Renal cortical epithelial cell (primary cell): ENCODE measurements at regions not wholly inside any gene's neighbourhood (a gene's known extent, or its start where the extent isn't known, plus 50 kb on each side); places are given as distances from the start of the nearest gene placed in this dataset.
"Not testable (repeated sequence)": the region's sequence is repeated elsewhere in the genome, so short reads cannot be mapped to it uniquely, and the experiment has no call there.

ENCODE experiments used
- DNase-seq: peaks from one replicate; pipeline ENCODE4 v3.0.0-alpha.2; 2011; ENCODE audit warnings: low read depth

GRCh38 chr7:14971678-14972077, 69.1 kb upstream of the DGKB start:
- DNase-seq, result not testable (repeated sequence)

DNA sequence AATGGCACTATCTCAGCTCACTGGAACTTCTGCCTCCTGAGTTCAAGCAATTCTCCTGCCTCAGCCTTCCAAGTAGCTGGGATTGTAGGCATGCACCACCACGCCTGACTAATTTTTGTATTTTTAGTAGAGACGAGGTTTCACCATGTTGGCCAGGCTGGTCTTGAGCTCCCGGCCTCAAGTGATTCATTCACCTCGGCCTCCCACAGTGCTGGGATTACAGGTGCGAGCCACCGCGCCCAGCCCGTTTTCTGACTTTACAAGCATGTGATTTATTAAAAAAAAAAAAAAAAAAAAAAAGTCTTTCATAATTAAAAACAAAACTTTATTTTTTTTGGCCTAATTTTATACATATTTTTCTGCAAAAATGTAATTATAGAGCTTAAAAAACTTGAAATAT, 64.8 kb upstream of the DGKB start:
- DNase-seq, result not testable (repeated sequence)

DNA sequence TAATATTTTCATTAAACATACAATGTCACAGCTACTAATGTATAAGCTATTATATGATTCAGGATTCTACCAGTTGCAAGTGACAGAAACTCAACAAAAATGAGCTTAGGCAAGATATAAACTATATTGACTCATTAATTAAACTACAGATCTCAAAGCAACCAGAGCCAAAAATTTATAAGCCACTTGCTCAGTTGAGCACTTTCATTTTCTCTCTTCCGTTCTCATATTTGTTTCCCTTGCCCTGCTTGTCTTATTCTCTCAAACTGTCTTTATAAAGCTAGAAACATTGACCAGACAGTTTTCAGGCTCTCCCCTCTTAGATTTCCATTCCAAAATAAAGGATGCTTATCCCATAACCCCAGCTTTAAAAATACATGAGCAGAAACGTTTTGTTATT, 60.2 kb upstream of the DGKB start:
- no peak for DNase-seq

DNA sequence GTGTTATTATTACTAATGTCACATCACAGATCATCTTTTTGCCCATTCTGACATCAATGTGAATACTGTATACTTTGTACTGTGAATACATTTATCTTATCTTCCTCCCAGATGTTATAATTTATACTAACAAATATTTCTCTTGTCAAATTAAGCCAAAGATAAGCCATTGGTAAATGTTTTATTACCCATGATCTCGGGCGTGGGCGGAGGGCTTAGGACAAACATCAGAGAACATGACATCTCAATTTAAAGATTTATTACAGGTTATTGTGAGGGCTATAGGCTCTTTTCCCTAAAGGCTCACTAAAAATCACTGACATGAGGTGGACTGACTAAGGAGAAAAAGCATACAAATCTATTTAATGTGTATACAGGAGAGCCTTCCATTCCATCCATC, 58.2 kb upstream of the DGKB start:
- no peak for DNase-seq

GRCh38 chr7:14959339-14959738, 56.8 kb upstream of the DGKB start:
- DNase-seq, result no peak

- DNase-seq, result peak; percentile 19
Measured at GRCh38 chr7:14954035-14954434, 51.5 kb upstream of the DGKB start.
